ENCODE measurements at regions not wholly inside any gene's neighbourhood (a gene's known extent, or its start where the extent isn't known, plus 50 kb on each side); places are given as distances from the start of the nearest gene placed in this dataset.

DNA sequence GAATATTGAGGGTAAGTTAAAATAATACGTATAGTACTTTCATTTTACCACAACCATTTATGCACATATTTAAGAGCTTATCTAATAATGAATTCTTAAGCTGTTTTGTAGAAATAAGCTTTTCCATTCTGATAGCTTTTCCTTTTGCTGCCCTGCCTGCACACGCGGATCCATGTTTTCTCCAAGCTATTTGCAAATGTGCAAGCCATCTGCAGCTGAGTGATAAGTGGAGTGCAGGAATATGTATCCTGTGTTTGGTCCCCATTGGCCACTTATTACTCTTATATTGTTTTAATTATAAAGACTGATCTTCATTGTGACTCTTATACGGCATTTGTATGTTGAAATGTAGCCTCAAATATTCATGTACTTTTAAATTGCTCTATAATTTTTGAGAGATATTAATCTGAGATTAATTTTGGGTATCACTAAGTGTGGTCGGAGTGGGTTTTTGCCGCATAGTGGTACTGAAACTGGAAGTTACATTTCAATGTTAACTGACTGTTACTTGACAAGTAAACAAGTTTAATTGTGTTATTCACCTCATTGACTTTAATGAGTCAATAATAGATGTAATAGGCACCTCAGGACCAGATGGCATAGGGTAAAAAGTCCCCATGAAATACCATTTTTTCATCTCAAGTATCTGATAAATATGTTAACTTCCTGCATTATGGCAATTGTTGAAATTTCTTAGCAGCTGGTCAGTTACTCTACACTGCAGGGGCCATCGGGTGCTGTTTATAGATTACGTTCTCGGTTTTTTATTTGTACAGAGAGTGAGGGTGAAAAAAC, 1567.4 kb downstream of the EFNB2 start:
- no peak for TF ChIP-seq POLR2A (IDR thresholded peaks at IDR 0.05; ENCODE audit: low read depth)
- TF ChIP-seq EP300 (IDR thresholded peaks at IDR 0.05): no peak
- TF ChIP-seq, protein P1, sequence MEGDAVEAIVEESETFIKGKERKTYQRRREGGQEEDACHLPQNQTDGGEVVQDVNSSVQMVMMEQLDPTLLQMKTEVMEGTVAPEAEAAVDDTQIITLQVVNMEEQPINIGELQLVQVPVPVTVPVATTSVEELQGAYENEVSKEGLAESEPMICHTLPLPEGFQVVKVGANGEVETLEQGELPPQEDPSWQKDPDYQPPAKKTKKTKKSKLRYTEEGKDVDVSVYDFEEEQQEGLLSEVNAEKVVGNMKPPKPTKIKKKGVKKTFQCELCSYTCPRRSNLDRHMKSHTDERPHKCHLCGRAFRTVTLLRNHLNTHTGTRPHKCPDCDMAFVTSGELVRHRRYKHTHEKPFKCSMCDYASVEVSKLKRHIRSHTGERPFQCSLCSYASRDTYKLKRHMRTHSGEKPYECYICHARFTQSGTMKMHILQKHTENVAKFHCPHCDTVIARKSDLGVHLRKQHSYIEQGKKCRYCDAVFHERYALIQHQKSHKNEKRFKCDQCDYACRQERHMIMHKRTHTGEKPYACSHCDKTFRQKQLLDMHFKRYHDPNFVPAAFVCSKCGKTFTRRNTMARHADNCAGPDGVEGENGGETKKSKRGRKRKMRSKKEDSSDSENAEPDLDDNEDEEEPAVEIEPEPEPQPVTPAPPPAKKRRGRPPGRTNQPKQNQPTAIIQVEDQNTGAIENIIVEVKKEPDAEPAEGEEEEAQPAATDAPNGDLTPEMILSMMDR (IDR thresholded peaks at IDR 0.05): no peak

All from esophagus muscularis mucosa (tissue), 4 donors.